ENCODE measurements at regions not wholly inside any gene's neighbourhood (a gene's known extent, or its start where the extent isn't known, plus 50 kb on each side); places are given as distances from the start of the nearest gene placed in this dataset.

GRCh38 chr6:84453499-84453898 is 226.1 kb upstream of the CEP162 start:
- CTCF ChIA-PET = no interaction called here
- DNase-seq (ENCODE audit: extremely low spot score) = no peak
- POLR2A ChIA-PET = no interaction called here
- no peak for TF ChIP-seq SP1 (IDR thresholded peaks at IDR 0.05)
- TF ChIP-seq CTBP1 (IDR thresholded peaks at IDR 0.05; ENCODE audit: borderline replicate concordance) = no peak
- no peak for TF ChIP-seq LEF1 (IDR thresholded peaks at IDR 0.05; ENCODE audit: borderline replicate concordance)
- no peak for TF ChIP-seq SUZ12 (IDR thresholded peaks at IDR 0.05)
- no peak for TF ChIP-seq ARNT (IDR thresholded peaks at IDR 0.05)
- no peak for TF ChIP-seq FOXA1 (IDR thresholded peaks at IDR 0.05)
- no peak for TF ChIP-seq PKNOX1 (IDR thresholded peaks at IDR 0.05)
- TF ChIP-seq FOXM1 (IDR thresholded peaks at IDR 0.05; ENCODE audit: borderline replicate concordance) = no peak

GRCh38 chr6:84450018-84450417 is 222.6 kb upstream of the CEP162 start:
- POLR2A ChIA-PET = no interaction called here

GRCh38 chr6:84449220-84449619 is 221.8 kb upstream of the CEP162 start:
- ChIA-PET CTCF (no interaction called here), POLR2A (no interaction called here)
- TF ChIP-seq FOXK2 (IDR thresholded peaks at IDR 0.05) (no peak), SP1 (IDR thresholded peaks at IDR 0.05) (no peak), ARNT (IDR thresholded peaks at IDR 0.05) (no peak), HDGF (IDR thresholded peaks at IDR 0.05; ENCODE audit: borderline replicate concordance) (no peak), ZNF384 (IDR thresholded peaks at IDR 0.05) (no peak), LEF1 (IDR thresholded peaks at IDR 0.05; ENCODE audit: borderline replicate concordance) (no peak), PKNOX1 (IDR thresholded peaks at IDR 0.05) (peak; percentile 46; the same call in 1 of the 2 replicates), CTBP1 (IDR thresholded peaks at IDR 0.05; ENCODE audit: borderline replicate concordance) (0 out of 2 replicates have a peak, but pooled peaks have one; percentile 17)
- DNase-seq (ENCODE audit: extremely low spot score) = peak; percentile 23

More at GRCh38 chr6:84450018-84450417, 222.6 kb upstream of the CEP162 start:
- DNase-seq (ENCODE audit: extremely low spot score) = no peak
- no peak for TF ChIP-seq FOXK2 (IDR thresholded peaks at IDR 0.05)
- TF ChIP-seq FOXA1 (IDR thresholded peaks at IDR 0.05) = no peak
- no peak for TF ChIP-seq FOXM1 (IDR thresholded peaks at IDR 0.05; ENCODE audit: borderline replicate concordance)
- no peak for TF ChIP-seq TARDBP (IDR thresholded peaks at IDR 0.05)
- TF ChIP-seq LEF1 (IDR thresholded peaks at IDR 0.05; ENCODE audit: borderline replicate concordance) = no peak
- TF ChIP-seq PKNOX1 (IDR thresholded peaks at IDR 0.05) = no peak
- no peak for TF ChIP-seq HDGF (IDR thresholded peaks at IDR 0.05; ENCODE audit: borderline replicate concordance)
- no peak for TF ChIP-seq CTBP1 (IDR thresholded peaks at IDR 0.05; ENCODE audit: borderline replicate concordance)
- TF ChIP-seq ELF4 (IDR thresholded peaks at IDR 0.05) = no peak
- TF ChIP-seq L3MBTL2 (conservative IDR thresholded peaks at IDR 0.05) = no peak
- no peak for TF ChIP-seq NFRKB (IDR thresholded peaks at IDR 0.05)
- no peak for TF ChIP-seq BHLHE40 (IDR thresholded peaks at IDR 0.05; ENCODE audit: borderline replicate concordance)
- TF ChIP-seq ZNF384 (IDR thresholded peaks at IDR 0.05) = no peak
- no peak for TF ChIP-seq ARNT (IDR thresholded peaks at IDR 0.05)
- no peak for TF ChIP-seq SUZ12 (IDR thresholded peaks at IDR 0.05)
- no peak for TF ChIP-seq SP1 (IDR thresholded peaks at IDR 0.05)
- CTCF ChIA-PET = interaction anchor here (1.5 kb wide), 1 partner anchor 28 kb away, joined by 5 read pairs; no protein-coding TSS in a partner anchor

- POLR2A ChIA-PET = no interaction called here
- DNase-seq (ENCODE audit: extremely low spot score) = no peak
- CTCF ChIA-PET = no interaction called here
- TF ChIP-seq FOXM1 (IDR thresholded peaks at IDR 0.05; ENCODE audit: borderline replicate concordance) = no peak
- no peak for TF ChIP-seq HDGF (IDR thresholded peaks at IDR 0.05; ENCODE audit: borderline replicate concordance)
- no peak for TF ChIP-seq FOXA1 (IDR thresholded peaks at IDR 0.05)
- TF ChIP-seq SP1 (IDR thresholded peaks at IDR 0.05) = no peak
- no peak for TF ChIP-seq NFRKB (IDR thresholded peaks at IDR 0.05)
- TF ChIP-seq BHLHE40 (IDR thresholded peaks at IDR 0.05; ENCODE audit: borderline replicate concordance) = no peak
- TF ChIP-seq SUZ12 (IDR thresholded peaks at IDR 0.05) = no peak
- no peak for TF ChIP-seq ELF4 (IDR thresholded peaks at IDR 0.05)
- TF ChIP-seq ZNF384 (IDR thresholded peaks at IDR 0.05) = no peak
- no peak for TF ChIP-seq CTBP1 (IDR thresholded peaks at IDR 0.05; ENCODE audit: borderline replicate concordance)
- no peak for TF ChIP-seq TARDBP (IDR thresholded peaks at IDR 0.05)
These were observed 220.9 kb upstream of the CEP162 start for GRCh38 chr6:84448331-84448730.

GRCh38 chr6:84447651-84448050 is 220.2 kb upstream of the CEP162 start:
- ChIA-PET CTCF (no interaction called here), POLR2A (no interaction called here)
- no peak for DNase-seq (ENCODE audit: extremely low spot score)
- TF ChIP-seq NFRKB (IDR thresholded peaks at IDR 0.05) = no peak
- TF ChIP-seq PKNOX1 (IDR thresholded peaks at IDR 0.05) = no peak
- TF ChIP-seq FOXA1 (IDR thresholded peaks at IDR 0.05) = no peak
- no peak for TF ChIP-seq L3MBTL2 (conservative IDR thresholded peaks at IDR 0.05)
- no peak for TF ChIP-seq FOXM1 (IDR thresholded peaks at IDR 0.05; ENCODE audit: borderline replicate concordance)
- no peak for TF ChIP-seq SUZ12 (IDR thresholded peaks at IDR 0.05)
- TF ChIP-seq ARNT (IDR thresholded peaks at IDR 0.05) = no peak
- TF ChIP-seq ZNF384 (IDR thresholded peaks at IDR 0.05) = no peak
- TF ChIP-seq CTBP1 (IDR thresholded peaks at IDR 0.05; ENCODE audit: borderline replicate concordance) = no peak
- no peak for TF ChIP-seq SP1 (IDR thresholded peaks at IDR 0.05)
- no peak for TF ChIP-seq LEF1 (IDR thresholded peaks at IDR 0.05; ENCODE audit: borderline replicate concordance)
- no peak for TF ChIP-seq TARDBP (IDR thresholded peaks at IDR 0.05)
- no peak for TF ChIP-seq FOXK2 (IDR thresholded peaks at IDR 0.05)
- TF ChIP-seq HDGF (IDR thresholded peaks at IDR 0.05; ENCODE audit: borderline replicate concordance) = no peak
- no peak for TF ChIP-seq ELF4 (IDR thresholded peaks at IDR 0.05)
- TF ChIP-seq BHLHE40 (IDR thresholded peaks at IDR 0.05; ENCODE audit: borderline replicate concordance) = no peak

Data from HEK293T (cell line).